GM21515 (cell line): ENCODE measurements at regions not wholly inside any gene's neighbourhood (a gene's known extent, or its start where the extent isn't known, plus 50 kb on each side); places are given as distances from the start of the nearest gene placed in this dataset.

Experiments
- ATAC-seq: cut with Tn5 transposase; IDR thresholded peaks from one replicate; pipeline ENCODE4 v1.9.1; 2021; ENCODE audit not compliant: unreplicated experiment

GRCh38 chr5:15266841-15267240 is 233.1 kb upstream of the FBXL7 start:
- ATAC-seq = no peak

- no peak for ATAC-seq
Observed at GRCh38 chr5:15266229-15266628, 233.8 kb upstream of the FBXL7 start.

GRCh38 chr5:15263942-15264341 is 236.0 kb upstream of the FBXL7 start:
- no peak for ATAC-seq

GRCh38 chr5:15263406-15263805 is 236.6 kb upstream of the FBXL7 start:
- no peak for ATAC-seq

GRCh38 chr5:15261269-15261995 is 238.5 kb upstream of the FBXL7 start:
- no peak for ATAC-seq

GRCh38 chr5:15260356-15261268 is 239.4 kb upstream of the FBXL7 start:
- no peak for ATAC-seq

DNA sequence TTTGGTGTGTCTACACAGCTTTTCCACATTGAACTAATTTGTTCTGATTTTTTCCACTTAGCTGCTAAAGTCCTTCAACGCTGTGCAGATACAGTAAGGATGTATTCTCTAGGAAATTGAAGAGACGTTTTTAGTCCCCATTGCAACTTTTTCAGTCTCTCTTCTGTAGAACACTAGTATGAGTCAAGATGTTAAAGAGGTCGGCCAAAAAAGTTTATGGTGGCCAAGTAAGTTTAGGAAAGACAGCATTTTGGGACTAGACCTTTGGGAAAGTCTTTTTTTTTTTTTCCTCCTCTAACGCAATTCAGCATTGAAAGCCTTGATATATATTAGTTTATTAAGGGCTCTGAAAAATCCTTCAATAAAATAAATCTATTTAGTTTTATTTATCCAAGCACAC is 243.5 kb upstream of the FBXL7 start:
- no peak for ATAC-seq

GRCh38 chr5:15255576-15255975 is 244.4 kb upstream of the FBXL7 start:
- ATAC-seq = no peak

DNA sequence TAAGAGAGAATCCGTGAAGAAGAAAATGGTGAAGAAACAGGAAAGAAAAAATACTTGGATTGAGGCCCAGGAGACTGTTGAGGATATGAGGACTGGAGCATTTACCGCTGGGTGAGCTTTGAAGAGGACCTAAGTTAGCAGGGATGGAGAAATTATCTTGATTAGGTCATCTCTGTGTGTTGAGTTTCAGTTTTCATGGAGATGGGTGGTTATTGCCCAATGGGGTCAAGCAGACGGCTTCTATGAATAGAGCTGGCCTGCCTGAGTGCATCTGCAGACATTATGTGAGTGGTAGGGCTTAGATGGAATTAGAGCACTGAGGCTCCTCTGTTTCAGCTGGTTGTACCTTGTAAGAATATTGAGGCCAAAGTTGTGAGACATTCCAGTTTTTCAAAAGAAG is 245.4 kb upstream of the FBXL7 start:
- ATAC-seq = no peak

DNA sequence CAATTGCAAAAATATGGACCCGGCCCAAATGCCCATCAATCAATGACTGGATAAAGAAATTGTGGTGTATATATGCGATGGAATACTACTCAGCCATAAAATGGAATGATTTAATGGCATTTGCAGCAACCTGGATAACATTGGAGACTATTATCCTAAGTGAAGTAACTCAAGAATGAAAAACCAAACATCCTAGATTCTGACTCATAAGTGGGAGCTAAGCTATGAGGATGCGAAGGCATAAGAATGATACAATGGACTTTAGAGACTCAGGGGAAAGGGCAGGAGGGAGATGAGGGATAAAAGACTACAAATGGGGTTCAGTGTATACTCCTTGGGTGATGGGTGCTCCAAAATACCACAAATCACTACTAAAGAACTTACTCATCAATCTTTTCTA is 247.6 kb upstream of the FBXL7 start:
- no peak for ATAC-seq

DNA sequence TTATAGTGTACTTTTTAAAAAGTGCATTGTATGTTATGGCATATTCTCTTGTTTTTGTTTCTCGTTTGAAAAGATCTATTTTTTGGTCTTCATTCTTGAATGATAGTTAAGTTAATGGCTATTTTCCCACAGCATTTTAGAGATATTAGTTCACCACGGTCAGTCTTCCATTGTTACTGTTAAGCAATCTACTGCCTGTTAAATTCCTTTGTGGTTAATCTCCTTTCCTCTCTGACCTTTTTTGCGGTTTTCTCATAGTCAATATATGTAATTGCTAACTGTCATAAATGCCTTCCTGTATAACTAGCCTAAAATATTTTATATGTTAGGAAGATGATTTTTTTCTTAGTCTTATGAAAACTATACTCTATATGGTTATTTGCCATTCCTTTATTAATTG is 250.8 kb upstream of the FBXL7 start:
- ATAC-seq = no peak

DNA sequence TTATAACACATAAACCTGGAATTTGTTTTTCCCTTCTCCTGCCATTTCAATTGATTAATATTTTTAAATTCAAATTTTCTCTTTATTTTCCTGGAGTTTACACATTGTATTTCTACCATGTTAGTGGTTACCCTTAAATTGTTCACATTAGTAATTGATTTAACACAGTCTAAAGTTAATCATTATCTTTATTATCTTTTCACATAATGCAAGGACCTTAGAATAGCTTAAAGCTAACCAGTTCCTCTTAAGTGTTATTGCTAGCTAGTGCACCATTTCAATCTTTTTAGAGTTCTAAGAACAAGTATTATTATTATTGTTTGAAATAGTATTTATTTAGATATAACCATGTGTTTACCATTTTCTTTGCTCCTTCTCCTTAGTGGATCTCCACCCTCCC is 251.2 kb upstream of the FBXL7 start:
- no peak for ATAC-seq

DNA sequence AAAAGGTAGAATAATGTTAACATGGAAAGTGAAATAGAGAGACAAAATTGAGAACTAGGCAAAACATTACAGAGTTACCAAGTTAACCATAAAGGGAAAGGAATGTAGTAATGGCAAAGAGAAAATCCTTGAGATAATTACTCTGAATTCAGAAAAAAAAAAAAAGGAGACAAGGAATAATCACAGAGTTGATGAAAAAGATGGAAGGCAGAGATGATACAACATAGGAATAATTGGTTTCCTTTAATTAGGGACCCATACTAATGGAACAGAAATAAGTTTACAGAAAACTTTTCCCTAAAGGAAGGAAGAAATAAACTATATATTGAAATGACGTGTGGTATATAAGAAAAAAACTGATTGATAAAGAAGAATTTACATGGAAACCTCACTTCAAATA is 254.1 kb upstream of the FBXL7 start:
- ATAC-seq = no peak

GRCh38 chr5:15243301-15244020 is 256.5 kb upstream of the FBXL7 start:
- ATAC-seq = no peak

- no peak for ATAC-seq
Observed at GRCh38 chr5:15241216-15241821, 258.7 kb upstream of the FBXL7 start.

GRCh38 chr5:15238006-15238405 is 262.0 kb upstream of the FBXL7 start:
- ATAC-seq = no peak

DNA sequence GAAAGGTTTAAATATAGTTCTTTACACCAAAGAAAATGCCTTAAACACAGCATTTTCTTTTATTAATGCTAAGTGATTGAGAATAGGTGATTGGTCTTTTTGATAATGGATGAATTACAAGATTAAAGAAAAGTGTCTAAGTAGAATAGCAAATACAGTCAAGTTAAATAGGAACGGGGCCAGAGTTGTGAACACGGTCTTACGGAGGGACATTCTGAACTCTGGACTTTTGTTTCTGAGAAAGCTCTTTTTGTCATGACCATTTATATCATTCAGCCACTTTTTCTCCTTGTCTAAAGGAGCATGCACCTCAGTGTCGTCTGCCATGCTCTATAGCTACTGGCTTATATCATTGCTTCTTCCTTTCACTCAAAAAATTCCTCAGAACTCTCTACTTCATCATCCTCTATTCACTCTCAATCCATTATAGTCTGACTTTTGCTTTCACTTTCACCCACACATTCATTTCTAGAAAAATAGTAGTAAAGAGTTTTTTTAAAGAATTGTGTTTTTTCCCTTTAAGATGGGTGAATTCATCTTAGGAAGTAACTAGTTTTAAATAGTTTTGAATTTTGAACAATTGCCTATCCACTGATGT is 263.0 kb upstream of the FBXL7 start:
- ATAC-seq = no peak

DNA sequence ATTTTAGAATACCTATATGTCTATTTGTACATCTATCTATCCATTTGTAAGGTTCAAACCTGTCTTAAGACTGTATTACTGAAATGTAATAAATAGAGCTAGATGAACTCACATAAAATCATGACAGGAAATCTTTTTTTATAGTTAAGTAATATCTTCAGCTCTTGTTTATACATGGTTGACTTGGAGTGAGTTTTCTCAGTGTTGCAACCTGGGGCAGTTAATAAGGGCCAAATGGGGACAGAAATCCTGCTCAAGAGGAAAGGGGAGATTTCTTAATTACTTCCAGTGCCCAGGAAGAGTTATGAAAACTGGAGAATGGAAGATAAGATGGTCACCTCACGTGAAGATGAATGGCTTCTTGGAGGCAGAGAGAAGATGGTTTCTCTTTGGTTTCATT is 265.1 kb upstream of the FBXL7 start:
- no peak for ATAC-seq

GRCh38 chr5:15234366-15234765 is 265.6 kb upstream of the FBXL7 start:
- no peak for ATAC-seq

DNA sequence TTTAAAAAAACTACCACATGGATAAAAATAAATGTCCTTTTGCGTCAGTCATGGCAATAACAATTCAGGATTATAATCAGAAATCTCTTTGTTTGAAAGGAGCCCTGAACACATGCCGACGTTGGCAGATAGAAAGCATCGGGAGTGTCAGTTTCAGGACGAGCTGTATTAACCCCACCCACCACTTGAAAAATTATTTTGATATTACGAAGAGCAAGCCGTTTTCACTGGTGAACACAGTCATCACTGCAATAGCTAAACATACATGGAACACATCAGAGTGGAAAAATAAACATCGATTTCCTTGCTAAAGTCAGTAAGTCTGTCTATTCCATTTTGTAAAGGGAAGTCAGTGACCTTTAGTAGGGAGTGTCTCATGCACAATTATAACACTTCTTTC is 266.4 kb upstream of the FBXL7 start:
- no peak for ATAC-seq

GRCh38 chr5:15222156-15222555 is 277.8 kb upstream of the FBXL7 start:
- no peak for ATAC-seq
